H1 (cell line): ENCODE measurements at regions not wholly inside any gene's neighbourhood (a gene's known extent, or its start where the extent isn't known, plus 50 kb on each side); places are given as distances from the start of the nearest gene placed in this dataset.
A peak's percentile ranks its signal among the peaks of the same experiment; 100 is the strongest.

Experiments
- CTCF ChIA-PET: fragments of 300-600 bp; sonication (Branson Sonifier 250); formaldehyde crosslinking; loops from one replicate; lab custom pipeline; 2021; ENCODE audit not compliant: partially characterized antibody; lab: Charles Lee
- POLR2A ChIA-PET: fragments of 300-600 bp; sonication (Branson Sonifier 250); formaldehyde crosslinking; loops from one replicate; lab custom pipeline; 2021; ENCODE audit warnings: inconsistent platforms; ENCODE audit not compliant: partially characterized antibody; lab: Charles Lee
- DNase-seq, 2 experiments: peaks; one replicate each; pipeline versions ENCODE4 v3.0.0 to v3.0.0-alpha.2; 2010 to 2022; ENCODE audit warnings: low spot score in 2 of 2, low read depth in 1 of 2, mixed read lengths in 1 of 2
- FAIRE-seq: peaks from 2 replicates; lab custom pipeline; 2011; peaks lifted over from hg19 to GRCh38; lab: Jason Lieb, UNC
- H2AFZ ChIP-seq: 2 replicates; pipeline ENCODE4 v1.8.1; 2012; ENCODE audit warnings: low read length, inconsistent platforms
- H2AK5ac ChIP-seq: 2 replicates; pipeline ENCODE4 v1.6.1; 2013; ENCODE audit warnings: low read depth, low read length
- H2BK120ac ChIP-seq: replicated peaks from 2 replicates; pipeline ENCODE3; 2013; ENCODE audit warnings: low read depth, low read length, inconsistent platforms
- H2BK12ac ChIP-seq: 2 replicates; pipeline ENCODE4 v1.6.1; 2013; ENCODE audit warnings: low read depth, low read length
- H2BK15ac ChIP-seq: 2 replicates; pipeline ENCODE4 v1.6.1; 2013; ENCODE audit warnings: low read length
- H2BK20ac ChIP-seq: 2 replicates; pipeline ENCODE4 v1.6.1; 2013; ENCODE audit warnings: low read length
- H2BK5ac ChIP-seq: 2 replicates; pipeline ENCODE4 v1.6.1; 2013; ENCODE audit warnings: low read depth, low read length
- H3K14ac ChIP-seq: 2 replicates; pipeline ENCODE4 v1.6.1; 2013; ENCODE audit warnings: inconsistent platforms; ENCODE audit not compliant: insufficient read length
- H3K18ac ChIP-seq: 2 replicates; pipeline ENCODE4 v1.6.1; 2013; ENCODE audit warnings: low read length; ENCODE audit errors: extremely low read depth
- H3K23ac ChIP-seq: 2 replicates; pipeline ENCODE4 v1.6.1; 2013; ENCODE audit warnings: inconsistent platforms; ENCODE audit not compliant: insufficient read length
- H3K23me2 ChIP-seq: 2 replicates; pipeline ENCODE4 v1.6.1; 2013; ENCODE audit warnings: low read depth, low read length
- H3K27ac ChIP-seq: 2 replicates; pipeline ENCODE4 v1.6.1; 2011; ENCODE audit warnings: low read depth, low read length, inconsistent platforms
- H3K27me3 ChIP-seq, 4 experiments: replicated peaks in 1 of 4; 1 replicate in 1 of 4; 2 replicates in 3 of 4; pipeline versions ENCODE4 v1.6.1 to v1.8.1; 2011 to 2013; ENCODE audit warnings: low read length in 3 of 4, mild to moderate bottlenecking in 3 of 4, inconsistent platforms in 2 of 4, mixed read lengths in 2 of 4, moderate library complexity in 1 of 4; ENCODE audit not compliant: control insufficient read depth in 3 of 4, insufficient read depth in 3 of 4; ENCODE audit errors: extremely low read depth in 1 of 4
- H3K36me3 ChIP-seq, 4 experiments: 2 replicates each; pipeline versions ENCODE4 v1.6.1 to v1.8.1; 2011 to 2013; ENCODE audit warnings: mild to moderate bottlenecking in 4 of 4, low read length in 3 of 4, moderate library complexity in 2 of 4, control low read depth in 1 of 4, inconsistent platforms in 1 of 4; ENCODE audit not compliant: insufficient read depth in 4 of 4, control insufficient read depth in 2 of 4
- H3K4ac ChIP-seq: replicated peaks from 2 replicates; pipeline ENCODE3; 2013; ENCODE audit warnings: low read length, low read depth, mixed read lengths, inconsistent platforms; ENCODE audit not compliant: insufficient read length
- H3K4me1 ChIP-seq, 4 experiments: replicated peaks in 1 of 4; 1 replicate in 1 of 4; 2 replicates in 3 of 4; pipeline versions ENCODE4 v1.6.1 to v1.8.1; 2011 to 2013; ENCODE audit warnings: low read length in 3 of 4, inconsistent platforms in 2 of 4, mixed read lengths in 1 of 4; ENCODE audit not compliant: insufficient read depth in 4 of 4, control insufficient read depth in 3 of 4
- H3K4me2 ChIP-seq, 2 experiments: 2 replicates each; pipeline versions ENCODE4 v1.6.1 to v1.8.1; 2011 to 2013; ENCODE audit warnings: low read depth in 2 of 2, low read length in 2 of 2, control low read depth in 1 of 2, inconsistent platforms in 1 of 2, mild to moderate bottlenecking in 1 of 2; ENCODE audit not compliant: insufficient read depth in 1 of 2
- H3K4me3 ChIP-seq, 4 experiments: fragments of 200-600, 300-600 bp in 1 of 4; sonication (generic), shearing (Covaris generic), sonication (Bioruptor Twin) in 1 of 4; 2 replicates each; pipeline versions ENCODE4 v1.5.1 to v1.8.1; 2011 to 2016; ENCODE audit warnings: low read length in 4 of 4, low read depth in 3 of 4, control low read depth in 2 of 4, inconsistent platforms in 2 of 4, mild to moderate bottlenecking in 2 of 4, mixed read lengths in 1 of 4, moderate library complexity in 1 of 4; ENCODE audit not compliant: insufficient read depth in 2 of 4; ENCODE audit errors: extremely low read depth in 1 of 4
- H3K56ac ChIP-seq: replicated peaks from 2 replicates; pipeline ENCODE3; 2013; ENCODE audit warnings: low read depth, mild to moderate bottlenecking, mixed read lengths, low read length, inconsistent platforms; ENCODE audit not compliant: insufficient read length
- H3K79me1 ChIP-seq: 2 replicates; pipeline ENCODE4 v1.6.1; 2013; ENCODE audit warnings: low read depth, low read length, control low read depth
- H3K79me2 ChIP-seq, 2 experiments: 2 replicates each; pipeline versions ENCODE4 v1.6.1 to v1.8.1; 2012 to 2013; ENCODE audit warnings: low read length in 2 of 2, mild to moderate bottlenecking in 2 of 2, inconsistent platforms in 1 of 2; ENCODE audit not compliant: insufficient read depth in 2 of 2, control insufficient read depth in 1 of 2
- H3K9ac ChIP-seq, 4 experiments: replicated peaks in 1 of 4; 1 replicate in 1 of 4; 2 replicates in 3 of 4; pipeline versions ENCODE4 v1.6.1 to v1.8.1; 2011 to 2013; ENCODE audit warnings: low read depth in 3 of 4, low read length in 3 of 4, control low read depth in 2 of 4, mild to moderate bottlenecking in 2 of 4, moderate library complexity in 2 of 4, inconsistent platforms in 1 of 4; ENCODE audit errors: extremely low read depth in 1 of 4
- H3K9me3 ChIP-seq, 2 experiments: 2 replicates each; pipeline versions ENCODE4 v1.6.1 to v1.8.1; 2012 to 2013; ENCODE audit warnings: mild to moderate bottlenecking in 2 of 2, moderate library complexity in 2 of 2, control low read depth in 1 of 2, inconsistent platforms in 1 of 2, low read depth in 1 of 2, low read length in 1 of 2, mixed read lengths in 1 of 2; ENCODE audit not compliant: insufficient read depth in 2 of 2
- H4K20me1 ChIP-seq, 2 experiments: replicated peaks in 1 of 2; 2 replicates each; pipeline versions ENCODE3 to v1.8.1; 2011 to 2013; ENCODE audit warnings: inconsistent platforms in 2 of 2, low read length in 2 of 2, mild to moderate bottlenecking in 1 of 2; ENCODE audit not compliant: insufficient read depth in 2 of 2, control insufficient read depth in 1 of 2
- H4K5ac ChIP-seq: 2 replicates; pipeline ENCODE4 v1.6.1; 2013; ENCODE audit warnings: low read length, low read depth, mixed read lengths, inconsistent platforms; ENCODE audit not compliant: insufficient read length
- H4K8ac ChIP-seq: 2 replicates; pipeline ENCODE4 v1.8.0; 2013; ENCODE audit warnings: mild to moderate bottlenecking, moderate library complexity, low read length, inconsistent platforms; ENCODE audit not compliant: insufficient read depth; ENCODE audit errors: extremely low read depth
- H4K91ac ChIP-seq: replicated peaks from 2 replicates; pipeline ENCODE3; 2013; ENCODE audit warnings: low read length, mixed read lengths, inconsistent platforms; ENCODE audit not compliant: insufficient read length
- CEBPB ChIP-seq: IDR thresholded peaks from 2 replicates; pipeline ENCODE4 v1.6.1; 2012; ENCODE audit warnings: low read depth, low read length
- EGR1 ChIP-seq: IDR thresholded peaks from 2 replicates; pipeline ENCODE4 v1.6.1; 2011; ENCODE audit warnings: low read depth, low read length, borderline replicate concordance
- KDM5A ChIP-seq: fragments of 200-600 bp; IDR thresholded peaks from 2 replicates; pipeline ENCODE4 v1.7.1; 2012; ENCODE audit warnings: mild to moderate bottlenecking, low read length, inconsistent platforms, mixed read lengths
- PHF8 ChIP-seq: fragments of 200-600 bp; sonication (generic); conservative IDR thresholded peaks from 2 replicates; pipeline ENCODE4 v1.7.1; 2012; ENCODE audit warnings: low read depth, mild to moderate bottlenecking, inconsistent platforms, low read length, moderate library complexity
- POU5F1 ChIP-seq: IDR thresholded peaks from 2 replicates; pipeline ENCODE4 v1.6.1; 2011; ENCODE audit warnings: low read depth, mild to moderate bottlenecking, low read length, moderate library complexity
- RAD21 ChIP-seq, 2 experiments: IDR thresholded peaks in 1 of 2; conservative IDR thresholded peaks in 1 of 2; 2 replicates each; pipeline ENCODE4 v1.6.1; 2011; ENCODE audit warnings: low read depth in 2 of 2, low read length in 2 of 2, improper control_type of control experiment in 1 of 2, inconsistent platforms in 1 of 2, mild to moderate bottlenecking in 1 of 2, moderate library complexity in 1 of 2
- RBBP5 ChIP-seq: IDR thresholded peaks from 2 replicates; pipeline ENCODE4 v1.7.1; 2012; ENCODE audit warnings: low read depth, mild to moderate bottlenecking, inconsistent platforms, low read length, moderate library complexity, borderline replicate concordance
- SIN3A ChIP-seq, 2 experiments: IDR thresholded peaks in 1 of 2; conservative IDR thresholded peaks in 1 of 2; 2 replicates each; pipeline ENCODE4 v1.6.1; 2011 to 2012; ENCODE audit warnings: low read length in 2 of 2, improper control_type of control experiment in 1 of 2, low read depth in 1 of 2, mild to moderate bottlenecking in 1 of 2
- TAF7 ChIP-seq: optimal IDR thresholded peaks from 2 replicates; pipeline ENCODE3; 2011; ENCODE audit warnings: low read depth, mild to moderate bottlenecking, inconsistent platforms, low read length, moderate library complexity, borderline replicate concordance
- WGBS, 2 experiments: shearing (Covaris generic) in 1 of 2; methylation state at CpG; one replicate each; pipeline versions ENCODE4 v1.1.6 to v1.1.7; 2013 to 2015; ENCODE audit warnings: low lambda C conversion rate in 2 of 2, mixed read lengths in 2 of 2, inconsistent platforms in 1 of 2, low coverage in 1 of 2, missing lambda C conversion rate in 1 of 2; ENCODE audit not compliant: insufficient replicate concordance in 2 of 2, insufficient coverage in 1 of 2, insufficient read length in 1 of 2; ENCODE audit errors: extremely low coverage in 1 of 2, missing lambda C conversion rate in 1 of 2; 5-methylcytosine and 5-hydroxymethylcytosine counted together
- TF ChIP-seq, protein P1 (sequence below): IDR thresholded peaks from 2 replicates; pipeline ENCODE4 v1.6.1; 2012; ENCODE audit warnings: inconsistent platforms

DNA sequence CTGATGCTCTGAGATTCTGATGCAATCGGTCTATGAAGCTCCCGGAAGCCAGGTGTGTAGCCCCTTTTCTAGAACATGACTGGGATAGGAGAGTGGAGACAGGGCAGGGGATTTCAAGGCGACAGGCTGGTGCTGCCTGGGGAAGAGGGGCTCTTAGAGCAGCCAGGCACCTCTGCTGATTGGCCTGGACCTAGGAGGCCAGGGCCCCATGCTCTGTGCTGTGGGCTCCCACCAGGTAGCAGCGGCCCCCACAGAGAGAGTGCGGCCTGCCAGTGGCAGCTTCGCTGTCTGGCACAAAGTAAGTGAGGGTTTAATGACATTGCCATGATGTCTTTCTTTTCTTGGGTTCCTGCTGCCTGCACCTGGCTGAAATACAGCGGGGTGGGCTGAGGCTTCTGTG is 99.4 kb upstream of the PODXL start:
- no peak for DNase-seq

More for the DNA sequence above, 99.4 kb upstream of the PODXL start:
- Histone ChIP-seq H3K56ac (no peak overlapping the region), H2BK12ac (peak overlapping the region; percentile 45; the same call in 1 of the 2 replicates), H3K23me2 (peaks cover 10% of the 10 kb centered on the region), H3K4me2 (no peak overlapping the region), H2AFZ (peak overlapping the region; percentile 3), H2AK5ac (no peak overlapping the region), H3K27ac (no peak overlapping the region), H2BK120ac (no peak overlapping the region), H3K14ac (no peak overlapping the region), H4K8ac (no peak overlapping the region; the same call in 1 of the 2 replicates), H3K79me2 (peaks cover 0 to 16% of the 10 kb centered on the region in 2 experiments; a peak in 3 of 4 replicates), H4K5ac (peak overlapping the region; percentile 12), H3K18ac (peak overlapping the region; percentile 54; the same call in 1 of the 2 replicates), H3K4me1 (peaks cover 7 to 27% (median 10%) of the 10 kb centered on the region in 4 experiments), H2BK20ac (peak overlapping the region; percentile 80; the same call in 1 of the 2 replicates), H3K23ac (no peak overlapping the region), H3K9ac (no peak overlapping the region), H3K36me3 (no peaks in the 10 kb centered on the region), H3K4ac (no peak overlapping the region), H2BK15ac (no peak overlapping the region), H4K20me1 (peaks cover 0 to 5% of the 10 kb centered on the region in 2 experiments), H3K79me1 (peaks cover 6% of the 10 kb centered on the region; the same call in 1 of the 2 replicates), H2BK5ac (peak overlapping the region; percentile 2; the same call in 1 of the 2 replicates), H3K9me3 (no peaks in the 10 kb centered on the region), H3K4me3 (no peak overlapping the region), H4K91ac (peak overlapping the region; percentile 72), H3K27me3 (no peaks in the 10 kb centered on the region)
- 74% methylated on average over 7 of the region's 7 CpGs; no CpG with 5 or more reads in 1 of the 2 experiments for WGBS, 2 experiments
- ChIA-PET POLR2A (interaction anchor here (0.8 to 4.0 kb wide), 9 partner anchors 49 to 143 kb away, joined by 3 to 23 read pairs (median 6); partner anchors contain the start of gene PODXL), CTCF (interaction anchor here (0.6 to 5.8 kb wide), 29 partner anchors 8 to 1369 kb away, joined by 3 to 164 read pairs (median 5); no protein-coding TSS in a partner anchor)
- no peak for FAIRE-seq
- no peak for TF ChIP-seq PHF8
- no peak for TF ChIP-seq SIN3A (conservative IDR thresholded peaks at IDR 0.05 in 1 of 2, IDR thresholded peaks at IDR 0.05 in 1 of 2; ENCODE audit: low read depth in 1 of 2, low read length in 2 of 2)
- no peak for TF ChIP-seq CEBPB
- TF ChIP-seq KDM5A = no peak
- no peak for TF ChIP-seq RBBP5
- no peak for TF ChIP-seq POU5F1
- TF ChIP-seq, protein P1, sequence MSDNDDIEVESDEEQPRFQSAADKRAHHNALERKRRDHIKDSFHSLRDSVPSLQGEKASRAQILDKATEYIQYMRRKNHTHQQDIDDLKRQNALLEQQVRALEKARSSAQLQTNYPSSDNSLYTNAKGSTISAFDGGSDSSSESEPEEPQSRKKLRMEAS = no peak
- no peak for TF ChIP-seq RAD21 (IDR thresholded peaks at IDR 0.05 in 1 of 2, conservative IDR thresholded peaks at IDR 0.05 in 1 of 2; ENCODE audit: low read depth in 2 of 2, low read length in 2 of 2)
- no peak for TF ChIP-seq EGR1
- no peak for TF ChIP-seq TAF7
